Nephron (organoid): ENCODE measurements at regions not wholly inside any gene's neighbourhood (a gene's known extent, or its start where the extent isn't known, plus 50 kb on each side); places are given as distances from the start of the nearest gene placed in this dataset.

Source experiments
- H3K27ac Mint-ChIP-seq, 3 experiments: 2 replicates each; pipeline ENCODE4 v1.8.0; 2020; ENCODE audit warnings: mixed read lengths in 3 of 3, mild to moderate bottlenecking in 2 of 3, moderate library complexity in 1 of 3
- H3K27me3 Mint-ChIP-seq: 2 replicates; pipeline ENCODE4 v1.8.0; 2021; ENCODE audit warnings: low read depth, mild to moderate bottlenecking, moderate library complexity, mixed read lengths
- H3K36me3 Mint-ChIP-seq: 2 replicates; pipeline ENCODE4 v1.8.0; 2020; ENCODE audit warnings: low read depth, mixed read lengths
- H3K4me1 Mint-ChIP-seq: 2 replicates; pipeline ENCODE4 v1.8.0; 2020; ENCODE audit warnings: mixed read lengths
- H3K4me3 Mint-ChIP-seq, 3 experiments: 2 replicates each; pipeline ENCODE4 v1.8.0; 2020; ENCODE audit warnings: mild to moderate bottlenecking in 3 of 3, mixed read lengths in 3 of 3, moderate library complexity in 2 of 3
- H3K9me3 Mint-ChIP-seq: 2 replicates; pipeline ENCODE4 v1.8.0; 2020; ENCODE audit warnings: mixed read lengths
- CTCF ChIP-seq, 3 experiments: fragments of 200-600 bp; sonication (generic); IDR thresholded peaks; one replicate each; pipeline ENCODE4 v1.5.0; 2021; ENCODE audit warnings: antibody characterized with exemption in 3 of 3; ENCODE audit not compliant: unreplicated experiment in 3 of 3

GRCh38 chr2:234732404-234733092 lies 219.3 kb upstream of the SH3BP4 start:
- Mint-ChIP-seq H3K27ac (no peak overlapping the region), H3K4me3 (no peak overlapping the region), H3K36me3 (no peaks in the 10 kb centered on the region), H3K4me1 (no peaks in the 10 kb centered on the region), H3K9me3 (peaks cover 12% of the 10 kb centered on the region), H3K27me3 (peaks cover 7% of the 10 kb centered on the region)
- TF ChIP-seq CTCF (IDR thresholded peaks at IDR 0.05; ENCODE audit: unreplicated experiment in 3 of 3), result no peak

GRCh38 chr2:234731236-234731635 lies 220.6 kb upstream of the SH3BP4 start:
- TF ChIP-seq CTCF (IDR thresholded peaks at IDR 0.05; ENCODE audit: unreplicated experiment in 3 of 3), result no peak
- Mint-ChIP-seq H3K36me3 (no peaks in the 10 kb centered on the region), H3K4me1 (no peaks in the 10 kb centered on the region), H3K27me3 (peaks cover 7% of the 10 kb centered on the region), H3K9me3 (peaks cover 12% of the 10 kb centered on the region), H3K27ac (no peak overlapping the region), H3K4me3 (no peak overlapping the region)

GRCh38 chr2:234730066-234730640 lies 221.7 kb upstream of the SH3BP4 start:
- Mint-ChIP-seq H3K4me1 (peaks cover 5% of the 10 kb centered on the region), H3K27ac (no peak overlapping the region), H3K36me3 (no peaks in the 10 kb centered on the region), H3K9me3 (peaks cover 7% of the 10 kb centered on the region), H3K4me3 (no peak overlapping the region), H3K27me3 (peaks cover 4% of the 10 kb centered on the region)
- TF ChIP-seq CTCF (IDR thresholded peaks at IDR 0.05; ENCODE audit: unreplicated experiment in 3 of 3), result no peak

GRCh38 chr2:234725528-234726264 lies 226.1 kb upstream of the SH3BP4 start:
- no peaks in the 10 kb centered on the region for H3K9me3 Mint-ChIP-seq
- peaks cover 4% of the 10 kb centered on the region for H3K27me3 Mint-ChIP-seq
- TF ChIP-seq CTCF (IDR thresholded peaks at IDR 0.05; ENCODE audit: unreplicated experiment in 3 of 3), result no peak
- no peak overlapping the region for H3K4me3 Mint-ChIP-seq
- H3K27ac Mint-ChIP-seq, result peak overlapping the region in 1 of 3 experiments; percentile 9
- no peaks in the 10 kb centered on the region for H3K36me3 Mint-ChIP-seq
- H3K4me1 Mint-ChIP-seq, result peaks cover 14% of the 10 kb centered on the region

- Mint-ChIP-seq H3K9me3 (no peaks in the 10 kb centered on the region), H3K27ac (peak overlapping the region in 1 of 3 experiments; percentile 9), H3K4me1 (peaks cover 17% of the 10 kb centered on the region), H3K4me3 (no peak overlapping the region), H3K36me3 (no peaks in the 10 kb centered on the region), H3K27me3 (peaks cover 4% of the 10 kb centered on the region)
- no peak for TF ChIP-seq CTCF (IDR thresholded peaks at IDR 0.05; ENCODE audit: unreplicated experiment in 3 of 3)
Observed at GRCh38 chr2:234724850-234725249, 227.0 kb upstream of the SH3BP4 start.
